ENCODE measurements at regions not wholly inside any gene's neighbourhood (a gene's known extent, or its start where the extent isn't known, plus 50 kb on each side); places are given as distances from the start of the nearest gene placed in this dataset.

DNA sequence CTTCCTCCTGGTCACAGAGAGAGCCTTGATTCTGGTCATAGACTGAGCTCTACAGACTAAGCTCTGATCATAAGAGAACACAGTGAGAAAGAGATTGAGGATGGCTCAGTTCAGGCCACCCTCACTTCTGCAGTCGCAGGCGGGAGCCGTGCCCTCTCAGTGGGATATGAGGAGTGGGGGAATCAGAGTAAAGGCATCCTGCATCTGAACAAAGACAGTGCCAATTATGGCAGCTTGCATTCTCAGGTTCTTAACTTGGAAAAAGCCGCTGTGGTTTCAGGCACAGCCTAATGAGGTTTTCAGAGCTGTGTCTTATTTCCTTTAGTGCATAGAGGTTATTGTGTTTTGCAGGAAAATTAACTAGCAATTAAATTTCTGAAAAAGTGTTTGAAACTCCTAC, 134.4 kb upstream of the NLRP1 start:
- DNase-seq (no peak), ATAC-seq (no peak)
- H3K36me3 Mint-ChIP-seq, result peaks cover 0 to 3% (median 0%) of the 10 kb centered on the region in 3 donors
- no peaks in the 10 kb centered on the region for H3K4me1 Mint-ChIP-seq
- H3K27ac Mint-ChIP-seq, result no peak overlapping the region
- H3K27me3 Mint-ChIP-seq, result peaks cover 21 to 66% (median 45%) of the 10 kb centered on the region in 5 donors
- H3K9me3 Mint-ChIP-seq, result peaks cover 0 to 8% (median 3%) of the 10 kb centered on the region in 9 donors
- H3K4me3 Mint-ChIP-seq, result no peak overlapping the region
- POLR2A ChIA-PET, result no interaction called here

- H3K27ac Mint-ChIP-seq, result no peak overlapping the region
- peaks cover 2 to 18% (median 14%) of the 10 kb centered on the region in 9 donors for H3K9me3 Mint-ChIP-seq
- no peaks in the 10 kb centered on the region for H3K4me1 Mint-ChIP-seq
- peaks cover 25 to 67% (median 47%) of the 10 kb centered on the region in 5 donors for H3K27me3 Mint-ChIP-seq
- DNase-seq (no peak), ATAC-seq (no peak)
- POLR2A ChIA-PET, result interaction anchor here (0.6 kb wide), 1 partner anchor 121 kb away, joined by 3 read pairs; no protein-coding TSS in a partner anchor
- peaks cover 0 to 16% (median 0%) of the 10 kb centered on the region in 3 donors for H3K36me3 Mint-ChIP-seq
- no peak overlapping the region for H3K4me3 Mint-ChIP-seq
These were observed 135.7 kb upstream of the NLRP1 start for GRCh38 chr17:5719976-5720375.

GRCh38 chr17:5730373-5730772, 146.1 kb upstream of the NLRP1 start:
- Mint-ChIP-seq H3K4me3 (no peak overlapping the region), H3K27ac (no peak overlapping the region), H3K4me1 (peaks cover 0 to 2% (median 0%) of the 10 kb centered on the region in 4 donors), H3K27me3 (peaks cover 16 to 48% (median 30%) of the 10 kb centered on the region in 5 donors), H3K36me3 (peaks cover 0 to under 1% (median 0%) of the 10 kb centered on the region in 3 donors), H3K9me3 (peaks cover 0 to 7% (median 3%) of the 10 kb centered on the region in 9 donors)
- DNase-seq, result no peak
- no peak for ATAC-seq
- POLR2A ChIA-PET, result no interaction called here

- Mint-ChIP-seq H3K27me3 (peaks cover 11 to 28% (median 25%) of the 10 kb centered on the region in 5 donors), H3K4me1 (no peaks in the 10 kb centered on the region), H3K27ac (no peak overlapping the region), H3K36me3 (no peaks in the 10 kb centered on the region), H3K9me3 (peaks cover 0 to 1% (median 0%) of the 10 kb centered on the region in 9 donors), H3K4me3 (no peak overlapping the region)
- POLR2A ChIA-PET, result no interaction called here
- DNase-seq (no peak), ATAC-seq (no peak)
These were observed 156.6 kb upstream of the NLRP1 start for GRCh38 chr17:5740937-5741336.

DNA sequence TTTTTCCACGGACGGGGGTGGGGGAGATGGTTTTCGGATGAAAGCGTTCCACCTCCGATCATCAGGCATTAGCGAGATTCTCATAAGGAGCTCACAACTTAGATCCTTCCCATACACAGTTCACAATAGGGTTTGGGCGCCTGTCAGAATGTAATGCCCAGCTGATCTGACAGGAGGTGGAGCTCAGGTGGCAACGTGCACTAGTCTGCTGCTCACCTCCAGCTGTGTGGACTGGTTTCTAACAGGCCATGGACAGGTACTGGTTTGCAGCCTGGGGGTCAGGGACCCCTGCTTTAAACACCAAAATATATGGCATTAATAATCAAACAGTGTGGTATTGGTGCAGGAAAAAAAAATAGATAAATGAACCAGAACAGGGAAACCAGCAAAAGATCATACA, 157.5 kb upstream of the NLRP1 start:
- Mint-ChIP-seq H3K27ac (no peak overlapping the region), H3K36me3 (no peaks in the 10 kb centered on the region), H3K27me3 (peaks cover 9 to 30% (median 25%) of the 10 kb centered on the region in 5 donors), H3K4me3 (no peak overlapping the region), H3K4me1 (no peaks in the 10 kb centered on the region), H3K9me3 (peaks cover 0 to 1% (median 0%) of the 10 kb centered on the region in 9 donors)
- no peak for DNase-seq
- no peak for ATAC-seq
- POLR2A ChIA-PET, result no interaction called here

- Mint-ChIP-seq H3K27ac (no peak overlapping the region), H3K36me3 (no peaks in the 10 kb centered on the region), H3K4me3 (no peak overlapping the region), H3K9me3 (no peaks in the 10 kb centered on the region), H3K27me3 (peaks cover 0 to 24% (median 16%) of the 10 kb centered on the region in 5 donors), H3K4me1 (no peaks in the 10 kb centered on the region)
- ATAC-seq (no peak), DNase-seq (no peak)
- POLR2A ChIA-PET, result no interaction called here
These were observed 161.0 kb upstream of the NLRP1 start for GRCh38 chr17:5745111-5745813.

DNA sequence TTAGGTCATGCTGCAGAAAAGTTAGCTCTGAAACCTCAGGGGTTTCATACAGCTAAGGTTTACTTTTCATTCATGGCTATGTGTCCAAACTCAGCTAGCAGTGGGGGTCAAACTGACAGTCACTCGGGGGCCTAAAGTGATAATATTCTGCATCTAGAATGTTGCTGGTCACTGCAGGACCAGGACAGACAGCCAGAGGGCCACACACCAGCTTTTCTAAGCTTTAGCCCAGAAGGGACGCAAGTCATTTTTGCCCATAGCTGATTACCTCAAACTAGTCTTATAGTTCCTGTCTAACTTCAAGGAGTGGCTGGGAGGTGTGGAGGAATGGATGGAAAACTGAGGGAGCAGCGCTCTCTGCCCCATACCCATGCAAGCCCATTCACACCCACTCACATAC, 163.0 kb upstream of the NLRP1 start:
- Mint-ChIP-seq H3K4me3 (no peak overlapping the region), H3K9me3 (no peaks in the 10 kb centered on the region), H3K4me1 (no peaks in the 10 kb centered on the region), H3K27me3 (peaks cover 3 to 17% (median 9%) of the 10 kb centered on the region in 5 donors), H3K27ac (no peak overlapping the region), H3K36me3 (no peaks in the 10 kb centered on the region)
- POLR2A ChIA-PET, result no interaction called here
- DNase-seq (no peak), ATAC-seq (no peak)

- peaks cover 4 to 20% (median 9%) of the 10 kb centered on the region in 5 donors for H3K27me3 Mint-ChIP-seq
- no peaks in the 10 kb centered on the region for H3K9me3 Mint-ChIP-seq
- H3K36me3 Mint-ChIP-seq, result no peaks in the 10 kb centered on the region
- H3K4me1 Mint-ChIP-seq, result no peaks in the 10 kb centered on the region
- ATAC-seq, result no peak
- POLR2A ChIA-PET, result no interaction called here
- H3K27ac Mint-ChIP-seq, result no peak overlapping the region
- DNase-seq, result no peak
- no peak overlapping the region for H3K4me3 Mint-ChIP-seq
These were observed 163.7 kb upstream of the NLRP1 start for GRCh38 chr17:5747964-5748363.

DNA sequence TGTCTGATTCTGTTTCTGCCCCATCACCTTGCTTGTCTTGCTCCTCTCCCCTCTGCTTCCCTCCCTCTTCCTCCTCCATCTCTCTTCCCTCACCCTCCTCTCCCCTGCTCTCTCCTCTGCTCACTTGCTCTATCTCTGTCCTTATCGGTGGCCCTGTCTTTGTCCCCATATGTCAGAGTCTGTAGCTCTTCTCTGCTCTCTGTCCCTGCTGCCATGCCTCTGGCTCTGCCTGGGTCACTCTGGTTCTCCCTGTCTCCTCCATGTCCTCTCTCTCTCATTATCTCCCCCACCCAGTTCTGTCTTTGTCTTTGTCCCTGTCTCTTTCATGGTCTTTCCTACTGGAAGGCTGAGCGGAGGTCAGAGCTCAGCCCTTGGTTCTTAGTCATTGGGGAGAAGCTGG, 169.1 kb upstream of the NLRP1 start:
- Mint-ChIP-seq H3K27me3 (peaks cover 9 to 64% (median 30%) of the 10 kb centered on the region in 5 donors), H3K27ac (no peak overlapping the region), H3K36me3 (no peaks in the 10 kb centered on the region), H3K9me3 (no peaks in the 10 kb centered on the region), H3K4me1 (peaks cover 0 to 2% (median 0%) of the 10 kb centered on the region in 4 donors), H3K4me3 (no peak overlapping the region)
- no peak for DNase-seq
- ATAC-seq, result no peak
- POLR2A ChIA-PET, result no interaction called here

- Mint-ChIP-seq H3K27me3 (peaks cover 14 to 74% (median 38%) of the 10 kb centered on the region in 5 donors), H3K27ac (no peak overlapping the region), H3K36me3 (no peaks in the 10 kb centered on the region), H3K4me3 (no peak overlapping the region), H3K9me3 (no peaks in the 10 kb centered on the region), H3K4me1 (peaks cover 0 to 2% (median 0%) of the 10 kb centered on the region in 4 donors)
- POLR2A ChIA-PET, result no interaction called here
- no peak for ATAC-seq
- DNase-seq, result no peak
These were observed 173.1 kb upstream of the NLRP1 start for GRCh38 chr17:5757314-5757907.

DNA sequence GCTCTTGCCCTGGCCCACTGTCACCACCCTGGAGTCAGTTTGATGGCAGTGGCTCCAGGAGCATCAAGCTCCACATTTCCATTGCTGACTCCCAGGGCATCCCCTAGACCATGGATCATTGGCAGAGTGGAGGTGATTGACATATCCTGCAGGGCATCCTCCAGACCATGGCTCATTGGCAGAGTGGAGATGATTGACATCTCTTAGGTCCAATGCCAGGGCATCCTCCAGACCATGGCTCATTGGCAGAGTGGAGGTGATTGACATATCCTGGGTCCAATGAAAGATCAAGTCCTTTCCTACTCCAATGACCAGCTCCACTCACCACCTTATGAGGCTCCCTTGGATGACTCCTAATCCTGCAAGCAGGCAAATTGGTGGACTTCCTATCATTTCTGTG, 174.3 kb upstream of the NLRP1 start:
- Mint-ChIP-seq H3K27me3 (peaks cover 17 to 76% (median 40%) of the 10 kb centered on the region in 5 donors), H3K27ac (no peak overlapping the region), H3K4me3 (no peak overlapping the region), H3K36me3 (no peaks in the 10 kb centered on the region), H3K9me3 (no peaks in the 10 kb centered on the region), H3K4me1 (no peaks in the 10 kb centered on the region)
- DNase-seq (no peak), ATAC-seq (no peak)
- POLR2A ChIA-PET, result interaction anchor here (0.7 kb wide), 1 partner anchor 82 kb away, joined by 6 read pairs; no protein-coding TSS in a partner anchor

DNA sequence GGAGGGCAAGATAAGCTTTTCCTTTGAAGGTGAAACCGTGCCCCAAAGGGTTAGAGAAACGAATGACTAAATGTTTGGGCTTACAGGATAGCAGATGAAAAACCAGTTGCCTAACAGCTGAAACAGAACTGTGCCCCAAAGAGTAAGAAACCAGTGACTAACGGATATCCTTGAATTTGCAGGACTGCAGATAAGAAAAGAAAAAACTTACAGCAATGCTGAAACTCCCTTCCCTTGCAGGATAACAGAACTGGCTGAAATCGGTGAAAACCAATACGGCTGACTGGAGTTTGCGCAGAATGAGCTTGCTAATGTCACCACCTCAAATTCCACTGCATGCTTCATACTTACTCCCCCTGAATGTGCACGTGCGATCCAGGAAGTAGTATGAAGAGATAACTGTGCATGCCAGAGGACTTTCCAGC, 175.2 kb upstream of the NLRP1 start:
- ATAC-seq (no peak), DNase-seq (no peak)
- Mint-ChIP-seq H3K4me1 (no peaks in the 10 kb centered on the region), H3K27me3 (peaks cover 14 to 76% (median 37%) of the 10 kb centered on the region in 5 donors), H3K36me3 (no peaks in the 10 kb centered on the region), H3K27ac (peak overlapping the region in 1 of 10 donors; percentile 53), H3K9me3 (no peaks in the 10 kb centered on the region), H3K4me3 (no peak overlapping the region)
- POLR2A ChIA-PET, result no interaction called here

GRCh38 chr17:5762191-5762590, 177.9 kb upstream of the NLRP1 start:
- POLR2A ChIA-PET, result no interaction called here
- Mint-ChIP-seq H3K9me3 (no peaks in the 10 kb centered on the region), H3K4me1 (no peaks in the 10 kb centered on the region), H3K4me3 (no peak overlapping the region), H3K27me3 (peaks cover 18 to 57% (median 36%) of the 10 kb centered on the region in 5 donors), H3K36me3 (no peaks in the 10 kb centered on the region), H3K27ac (no peak overlapping the region)
- ATAC-seq, result no peak
- DNase-seq, result no peak

All from naive thymus-derived CD8-positive, alpha-beta T cell (primary cell).